HG03103 (cell line): ENCODE measurements at regions not wholly inside any gene's neighbourhood (a gene's known extent, or its start where the extent isn't known, plus 50 kb on each side); places are given as distances from the start of the nearest gene placed in this dataset.

Experiments
- ATAC-seq: cut with Tn5 transposase; IDR thresholded peaks from one replicate; pipeline ENCODE4 v1.9.1; 2021; ENCODE audit warnings: low read depth; ENCODE audit not compliant: unreplicated experiment

DNA sequence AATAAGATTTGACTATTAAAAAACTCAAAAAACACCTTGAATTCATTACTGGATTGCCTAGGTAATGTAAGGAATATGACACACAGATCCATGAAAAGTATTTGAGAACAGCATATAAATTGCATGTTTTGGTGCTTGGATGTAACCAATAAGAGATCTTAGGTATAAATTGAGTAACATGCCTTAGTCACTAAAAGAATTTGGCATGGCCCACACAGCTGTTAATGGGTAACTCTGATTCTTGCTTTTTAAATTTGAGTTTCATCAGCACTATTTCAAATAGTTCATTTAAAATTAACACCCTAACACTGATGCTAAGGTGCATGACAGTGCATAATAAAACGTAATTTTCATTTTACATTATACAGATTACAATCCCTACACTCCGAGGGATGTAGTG lies 779.3 kb upstream of the WWC1 start:
- ATAC-seq, result no peak

DNA sequence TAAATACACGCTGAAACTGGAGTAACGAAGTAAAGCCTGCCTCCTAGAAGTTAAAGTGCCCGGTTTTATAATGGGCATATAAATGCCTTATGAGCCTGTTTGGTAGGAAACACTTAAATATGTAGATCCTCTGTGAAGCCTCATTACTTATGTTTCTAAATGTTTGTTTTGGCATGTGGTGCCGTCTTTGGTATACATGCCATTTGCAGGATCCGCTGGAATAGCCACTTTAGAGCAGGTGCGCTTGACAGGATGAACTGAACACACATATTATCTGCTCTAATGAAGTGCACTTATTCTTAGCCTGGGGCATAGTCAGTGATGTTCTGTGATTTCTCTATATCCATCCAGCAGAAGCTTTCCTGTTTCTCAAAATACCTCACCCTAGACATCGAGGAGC lies 778.1 kb upstream of the WWC1 start:
- no peak for ATAC-seq

DNA sequence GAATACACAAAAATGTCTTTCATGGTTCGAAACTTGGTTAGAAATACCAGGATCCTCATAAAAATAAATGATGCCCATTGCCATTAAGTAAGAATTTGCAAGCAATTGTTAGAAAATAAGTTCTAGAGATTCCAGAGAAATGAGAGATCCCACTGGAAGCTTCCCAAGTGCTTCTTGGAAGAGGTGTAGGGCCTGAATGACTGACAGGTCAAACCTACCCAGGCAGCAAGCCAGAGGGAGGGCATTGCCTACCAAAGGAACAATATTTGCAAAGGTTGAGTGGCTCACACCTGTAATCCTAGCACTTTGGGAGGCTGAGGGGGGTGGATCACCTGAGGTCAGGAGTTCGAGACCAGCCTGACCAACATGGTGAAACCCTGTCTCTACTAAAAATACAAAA lies 777.0 kb upstream of the WWC1 start:
- ATAC-seq, result no peak

DNA sequence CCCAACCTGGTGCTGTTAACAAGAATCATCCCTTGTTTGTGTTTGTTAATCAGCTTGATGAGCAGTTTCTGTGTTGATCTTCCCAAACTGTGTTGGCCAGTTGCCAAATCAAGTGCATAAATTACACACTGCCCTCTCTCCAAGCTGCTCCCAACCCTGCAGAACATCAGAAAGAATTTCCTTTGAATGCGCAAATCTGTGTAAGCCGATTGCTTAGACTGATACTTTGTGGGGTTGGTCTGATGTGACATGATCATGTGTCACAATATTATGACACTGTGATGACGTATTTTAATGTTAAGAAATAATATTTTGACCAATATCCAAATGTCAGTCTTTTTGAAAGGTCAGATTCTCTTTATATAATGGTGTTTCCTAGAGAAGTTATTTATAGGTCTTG lies 766.4 kb upstream of the WWC1 start:
- no peak for ATAC-seq

- ATAC-seq, result no peak
Measured at GRCh38 chr5:167528651-167529050, 762.8 kb upstream of the WWC1 start.

GRCh38 chr5:167530548-167530947 lies 760.9 kb upstream of the WWC1 start:
- no peak for ATAC-seq

- ATAC-seq, result no peak
Measured at GRCh38 chr5:167533814-167534795, 757.3 kb upstream of the WWC1 start.

- no peak for ATAC-seq
Measured at GRCh38 chr5:167539747-167540146, 751.7 kb upstream of the WWC1 start.

- ATAC-seq, result no peak
Measured at GRCh38 chr5:167546270-167546669, 745.2 kb upstream of the WWC1 start.

DNA sequence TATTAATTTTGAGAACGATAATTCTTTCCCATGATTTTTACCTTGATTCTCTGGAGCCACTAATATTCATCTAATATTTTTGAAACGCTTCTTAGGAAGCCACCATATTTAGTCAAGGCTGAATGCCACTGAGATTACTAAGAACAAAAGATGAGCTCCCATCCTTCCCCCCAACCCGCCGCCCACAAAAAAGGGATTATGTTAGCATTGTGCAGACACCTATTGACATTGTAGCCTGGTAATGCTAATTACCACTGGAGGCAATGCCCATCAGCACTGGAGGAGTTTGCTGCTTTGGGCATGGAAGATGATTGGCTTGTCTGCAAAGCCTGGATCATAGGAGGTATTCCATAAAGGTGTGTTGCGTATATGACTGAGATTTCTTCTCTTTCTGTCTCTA lies 739.1 kb upstream of the WWC1 start:
- ATAC-seq, result no peak

GRCh38 chr5:167553511-167553910 lies 737.9 kb upstream of the WWC1 start:
- ATAC-seq, result no peak

GRCh38 chr5:167554564-167555290 lies 736.7 kb upstream of the WWC1 start:
- ATAC-seq, result no peak

GRCh38 chr5:167555565-167556166 lies 735.8 kb upstream of the WWC1 start:
- no peak for ATAC-seq

- no peak for ATAC-seq
Measured at GRCh38 chr5:167557359-167557758, 734.1 kb upstream of the WWC1 start.

DNA sequence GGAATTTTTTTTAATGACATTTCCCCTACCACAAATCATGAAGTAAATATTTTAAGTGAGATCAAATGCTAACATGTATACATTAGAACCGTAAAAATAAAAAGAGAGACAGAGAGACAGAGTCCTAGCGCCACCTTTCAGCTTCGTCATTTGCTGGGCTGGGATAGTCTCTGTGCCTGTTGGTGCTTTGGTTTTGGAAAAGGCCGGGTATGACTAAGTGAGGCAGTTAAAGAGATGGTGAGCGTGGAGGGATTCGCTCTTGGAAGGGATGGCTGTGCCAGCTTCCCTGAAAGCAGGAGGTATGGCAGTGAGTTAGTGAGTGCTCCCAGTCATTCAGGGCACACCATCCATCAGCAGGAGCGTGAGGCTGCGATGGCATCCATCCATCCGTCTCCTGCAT lies 729.6 kb upstream of the WWC1 start:
- ATAC-seq, result no peak

DNA sequence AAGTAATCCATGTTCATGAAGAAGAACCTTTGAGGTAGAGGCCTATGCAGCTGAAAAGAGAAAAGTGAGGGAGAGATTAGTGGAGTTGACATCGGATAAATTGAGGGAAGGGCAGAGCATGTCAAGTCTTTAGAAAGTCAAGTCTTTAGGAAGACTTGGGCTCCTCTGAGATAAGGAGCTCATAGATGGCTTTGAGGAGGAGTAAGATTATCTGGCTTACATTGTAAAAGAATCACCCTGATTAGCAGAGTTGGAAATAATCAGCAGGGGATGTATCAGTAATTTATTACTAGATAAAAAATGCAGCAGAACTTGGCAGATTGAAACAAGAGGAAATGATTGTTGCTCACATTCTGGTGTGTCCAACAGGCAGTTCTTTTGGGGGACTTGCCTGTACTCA lies 727.2 kb upstream of the WWC1 start:
- no peak for ATAC-seq

DNA sequence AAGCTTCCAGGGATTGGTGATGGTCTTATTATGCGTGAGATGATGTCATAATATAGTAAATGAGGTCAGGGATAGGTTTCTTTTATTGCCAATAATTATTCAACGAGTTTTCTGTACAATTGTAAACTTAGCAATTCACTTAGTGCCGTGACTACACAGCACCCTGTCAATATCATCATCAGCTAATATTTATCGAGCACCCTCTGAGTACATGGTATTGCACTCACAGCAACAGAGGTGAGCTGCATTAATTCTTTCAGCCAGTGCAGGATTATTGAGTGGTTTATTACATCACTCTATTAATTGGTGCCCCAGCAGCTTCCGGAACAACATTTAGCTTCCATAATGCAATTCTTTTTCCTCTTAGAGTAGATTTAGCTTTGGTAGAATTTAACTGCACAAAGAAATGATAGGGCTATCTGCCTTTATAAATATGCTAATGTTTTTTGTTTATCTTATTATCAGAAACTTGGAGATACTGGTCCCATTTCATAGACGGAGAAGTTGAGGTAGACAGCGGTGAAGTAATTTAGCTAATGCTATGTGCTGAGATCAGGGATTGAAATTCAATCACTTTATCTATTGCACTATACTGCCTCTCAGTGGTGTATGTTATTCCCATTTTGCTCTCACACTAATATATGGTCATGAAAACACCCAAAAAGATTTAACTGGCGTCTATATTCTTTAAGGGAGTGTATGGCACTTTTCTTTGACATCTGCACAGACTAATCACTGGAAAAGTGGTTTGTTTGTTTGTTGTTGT lies 726.1 kb upstream of the WWC1 start:
- no peak for ATAC-seq

- no peak for ATAC-seq
Measured at GRCh38 chr5:167570431-167570830, 721.0 kb upstream of the WWC1 start.

DNA sequence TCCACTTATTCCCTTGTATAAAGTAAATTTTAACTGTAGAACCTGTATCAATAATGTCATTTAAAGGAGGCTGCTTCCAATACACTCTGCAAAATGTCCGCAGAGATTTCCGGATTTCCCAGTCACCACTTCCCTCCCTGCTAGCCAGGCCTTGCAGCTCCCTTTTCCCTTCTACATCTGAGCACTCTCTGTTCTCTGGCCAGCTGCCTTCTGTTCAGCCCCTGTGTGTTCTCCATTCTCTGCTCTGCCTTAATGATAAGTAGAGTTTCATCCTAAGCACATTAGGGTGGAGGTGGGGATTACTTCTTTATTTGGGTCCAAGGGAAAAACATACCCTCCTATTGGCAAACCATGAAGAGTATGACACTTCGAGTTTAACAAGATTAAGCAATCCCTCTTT lies 719.6 kb upstream of the WWC1 start:
- ATAC-seq, result no peak

DNA sequence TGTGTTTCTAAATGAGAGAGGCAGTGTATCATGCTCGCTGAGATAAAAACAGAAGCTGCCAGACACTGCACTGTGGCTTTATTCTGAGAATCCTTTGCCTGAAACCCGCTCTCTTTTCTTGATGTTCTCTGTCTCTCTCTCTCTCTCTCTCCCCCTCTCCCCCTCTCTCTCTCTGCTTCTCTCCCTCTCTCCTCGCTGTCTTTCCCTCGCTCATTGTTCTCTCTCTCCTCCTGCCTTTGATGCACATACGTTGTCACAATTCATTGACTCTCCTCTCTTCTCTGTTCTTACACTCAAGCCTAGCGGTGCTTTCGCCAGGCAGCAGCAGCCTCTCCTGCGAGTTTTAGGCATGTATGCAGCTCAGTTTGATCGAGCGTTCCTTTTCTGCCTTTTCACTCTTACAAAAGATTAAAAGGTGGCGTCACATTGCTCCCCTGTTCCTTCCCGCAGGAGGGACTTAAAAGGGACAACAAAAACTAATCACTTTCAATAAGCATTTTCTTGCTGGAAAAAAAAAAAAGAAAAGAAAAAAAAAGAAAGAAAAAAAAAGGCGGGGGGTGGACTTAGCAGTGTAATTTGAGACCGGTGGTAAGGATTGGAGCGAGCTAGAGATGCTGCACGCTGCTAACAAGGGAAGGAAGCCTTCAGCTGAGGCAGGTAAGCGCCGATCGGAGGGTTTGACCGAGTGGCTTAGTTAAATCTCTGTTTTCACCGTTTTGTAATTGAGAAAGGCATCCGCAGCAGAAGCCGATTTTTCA lies 717.9 kb upstream of the WWC1 start:
- ATAC-seq, result no peak
